HL-60/S4 treated with retinoic acid at 250 ng/mL for 4 days and 3 days (cell line): ENCODE measurements at regions not wholly inside any gene's neighbourhood (a gene's known extent, or its start where the extent isn't known, plus 50 kb on each side); places are given as distances from the start of the nearest gene placed in this dataset.

Experiments
- in situ Hi-C: fragments of 300-500 bp; cut with MboI; formaldehyde crosslinking; loops from 2 replicates; pipeline ENCODE4 v1.7.0; 2022; ENCODE audit warnings: low sequenced_read_pairs

DNA sequence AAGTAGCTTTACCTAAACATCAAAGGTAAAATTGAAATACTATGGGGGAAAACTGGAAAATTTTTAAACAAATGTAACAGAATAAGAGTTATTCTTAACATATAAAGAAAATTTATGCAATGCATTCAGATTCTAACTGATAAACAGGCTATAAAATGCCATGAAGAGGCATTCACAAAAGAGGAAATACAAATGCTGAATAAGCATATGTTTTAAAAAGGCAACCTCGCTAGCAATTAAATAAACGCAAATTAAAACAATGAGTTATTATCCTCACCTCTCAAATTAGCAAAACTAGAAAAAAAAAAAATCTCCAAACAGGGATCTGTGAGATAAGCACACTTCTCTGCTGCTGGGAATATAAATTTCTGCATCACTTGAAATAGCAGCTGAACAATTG is 63.2 kb upstream of the BRINP1 start:
- in situ Hi-C loops: no loop called here

GRCh38 chr9:119429302-119429701 is 60.1 kb upstream of the BRINP1 start:
- in situ Hi-C loops: no loop called here

GRCh38 chr9:119420231-119420630 is 51.0 kb upstream of the BRINP1 start:
- in situ Hi-C loops: no loop called here
